ENCODE measurements at regions not wholly inside any gene's neighbourhood (a gene's known extent, or its start where the extent isn't known, plus 50 kb on each side); places are given as distances from the start of the nearest gene placed in this dataset.
"Not testable (repeated sequence)": the region's sequence is repeated elsewhere in the genome, so short reads cannot be mapped to it uniquely, and the experiment has no call there.

DNA sequence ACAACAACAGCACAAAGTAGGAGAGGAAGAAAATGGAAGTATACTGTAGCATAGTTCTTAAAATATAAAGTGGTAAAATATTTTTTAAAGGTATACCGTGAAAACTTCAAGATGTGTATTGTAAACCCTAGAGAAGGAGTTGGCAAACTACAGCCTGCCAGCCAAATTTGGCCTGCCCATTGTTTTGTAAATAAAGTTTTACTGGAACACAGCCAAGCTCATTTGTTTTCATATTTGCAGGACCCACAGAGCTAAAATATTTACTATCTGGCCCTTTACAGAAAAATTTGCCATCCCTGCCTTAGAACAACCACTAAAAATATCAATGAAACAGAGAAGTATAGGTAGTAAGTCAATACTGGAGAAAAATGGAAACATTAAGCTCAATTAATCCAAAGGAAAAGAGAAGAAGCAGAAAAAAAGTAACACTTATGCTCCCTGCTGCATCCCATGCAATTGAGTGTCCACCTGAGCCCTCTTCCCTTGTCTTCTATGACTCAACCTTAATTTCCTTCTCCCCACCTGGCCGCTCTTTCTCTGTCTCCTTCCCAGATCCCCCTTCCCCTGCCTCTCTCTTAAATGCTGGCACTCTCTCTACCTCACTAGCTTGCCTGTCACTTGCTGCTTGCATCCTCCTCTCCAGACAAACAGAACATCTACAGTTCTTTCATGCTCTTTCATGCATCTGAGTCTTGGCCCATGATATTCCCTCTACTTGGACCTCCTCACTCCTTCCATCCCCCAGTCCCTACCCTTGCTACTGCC lies 50.6 kb upstream of the FER start:
- DNase-seq = no peak
- Histone ChIP-seq H3K4me3 (ENCODE audit: insufficient read depth, low read depth, low read length) (no peak overlapping the region), H3K27me3 (ENCODE audit: control insufficient read depth, insufficient read depth, low read length) (no peaks in the 10 kb centered on the region), H3K36me3 (replicated peaks; ENCODE audit: control insufficient read depth, insufficient read depth, low read length) (no peaks in the 10 kb centered on the region)

DNA sequence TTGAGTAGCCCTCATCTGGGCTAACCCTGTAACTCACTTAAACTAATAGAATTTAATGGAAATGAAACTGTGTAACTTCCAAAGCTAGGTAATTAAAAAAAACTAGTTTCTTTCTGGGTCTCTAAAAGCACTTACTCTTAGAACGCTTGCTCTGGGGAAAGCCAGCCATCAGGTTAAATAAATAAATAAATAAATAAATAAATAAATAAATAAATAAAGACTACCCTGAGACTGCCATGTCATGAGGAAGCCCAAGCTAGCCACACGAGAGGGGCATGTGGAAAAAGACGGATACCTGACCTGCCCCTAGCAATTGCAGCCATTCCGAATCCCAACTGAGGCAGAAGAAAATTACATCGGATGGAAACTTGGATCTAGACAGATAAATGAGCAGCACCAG lies 51.3 kb upstream of the FER start:
- H3K4me3 ChIP-seq (ENCODE audit: insufficient read depth, low read depth, low read length) = no peak overlapping the region
- H3K36me3 ChIP-seq (replicated peaks; ENCODE audit: control insufficient read depth, insufficient read depth, low read length) = no peaks in the 10 kb centered on the region
- DNase-seq = no peak
- no peaks in the 10 kb centered on the region for H3K27me3 ChIP-seq (ENCODE audit: control insufficient read depth, insufficient read depth, low read length)

DNA sequence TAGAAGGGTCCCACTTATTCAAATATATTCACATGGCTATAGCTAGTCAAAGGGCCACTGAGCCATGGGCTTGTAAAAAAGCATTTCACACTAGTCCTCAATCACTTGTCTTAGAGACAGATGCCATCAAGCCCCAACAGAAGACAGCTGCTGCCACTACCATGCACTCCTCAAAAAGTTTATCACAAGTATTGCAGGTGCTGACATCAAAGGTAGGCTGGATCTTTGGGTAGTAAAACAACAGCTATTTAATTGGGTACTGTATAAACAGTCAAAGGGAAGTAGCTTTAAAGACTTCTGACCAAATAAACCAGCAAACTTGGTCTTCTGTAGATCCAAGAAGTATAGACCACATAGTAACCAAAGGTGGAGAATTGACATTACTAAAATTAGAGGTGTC lies 59.2 kb upstream of the FER start:
- H3K36me3 ChIP-seq (replicated peaks; ENCODE audit: control insufficient read depth, insufficient read depth, low read length) = no peaks in the 10 kb centered on the region
- no peak for DNase-seq
- no peaks in the 10 kb centered on the region for H3K27me3 ChIP-seq (ENCODE audit: control insufficient read depth, insufficient read depth, low read length)
- H3K4me3 ChIP-seq (ENCODE audit: insufficient read depth, low read depth, low read length) = no peak overlapping the region

DNA sequence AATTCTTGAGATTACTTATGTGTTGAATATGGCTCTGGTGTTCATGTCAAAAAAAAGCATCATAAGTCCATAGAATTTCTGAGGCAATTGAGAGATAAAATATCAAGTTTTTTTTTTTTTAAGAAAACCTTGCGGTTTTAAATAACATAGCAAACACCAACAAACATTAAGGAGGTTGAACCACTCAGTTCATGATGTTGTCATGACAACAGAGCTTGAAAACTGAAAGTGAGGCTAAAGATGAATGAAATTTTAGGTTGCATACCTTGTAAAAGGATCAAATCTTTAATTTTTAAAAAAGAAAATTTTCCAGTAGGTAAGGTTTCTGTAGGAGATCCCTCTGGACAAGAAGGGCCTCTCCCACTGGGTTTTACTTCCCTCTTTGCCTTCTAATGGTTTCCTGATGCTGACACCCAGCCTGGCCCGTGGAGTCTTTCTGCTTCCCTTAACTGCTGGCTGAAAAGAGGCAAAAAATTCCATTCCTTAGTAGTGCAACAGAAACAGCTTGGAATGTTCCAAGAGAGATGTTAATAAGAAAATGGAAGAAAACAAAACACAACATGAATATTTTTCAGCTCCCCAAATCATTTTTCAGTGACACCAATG lies 60.0 kb upstream of the FER start:
- Histone ChIP-seq H3K36me3 (replicated peaks; ENCODE audit: control insufficient read depth, insufficient read depth, low read length) (no peaks in the 10 kb centered on the region), H3K27me3 (ENCODE audit: control insufficient read depth, insufficient read depth, low read length) (no peaks in the 10 kb centered on the region), H3K4me3 (ENCODE audit: insufficient read depth, low read depth, low read length) (no peak overlapping the region)
- DNase-seq = no peak

DNA sequence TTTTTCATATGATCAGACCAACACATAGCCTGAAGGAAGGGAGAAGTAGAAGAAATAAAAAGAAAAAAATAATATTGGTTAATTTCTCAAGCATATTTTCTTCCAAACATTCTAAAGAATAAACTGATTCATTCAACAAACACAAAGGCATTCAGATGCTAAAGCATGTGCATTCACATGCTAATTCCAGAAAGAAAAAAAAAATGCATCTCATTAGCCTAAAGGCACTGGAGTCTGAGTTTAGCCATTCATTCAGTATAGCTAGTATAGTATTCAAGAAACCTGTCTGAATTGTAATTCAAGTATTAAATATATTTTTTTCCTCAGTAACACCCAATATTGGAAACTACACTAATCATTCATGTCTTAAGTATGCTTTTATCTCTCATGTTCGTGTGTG lies 61.0 kb upstream of the FER start:
- peak; percentile 43 for DNase-seq
- no peaks in the 10 kb centered on the region for H3K36me3 ChIP-seq (replicated peaks; ENCODE audit: control insufficient read depth, insufficient read depth, low read length)
- H3K27me3 ChIP-seq (ENCODE audit: control insufficient read depth, insufficient read depth, low read length) = no peaks in the 10 kb centered on the region
- H3K4me3 ChIP-seq (ENCODE audit: insufficient read depth, low read depth, low read length) = no peak overlapping the region

DNA sequence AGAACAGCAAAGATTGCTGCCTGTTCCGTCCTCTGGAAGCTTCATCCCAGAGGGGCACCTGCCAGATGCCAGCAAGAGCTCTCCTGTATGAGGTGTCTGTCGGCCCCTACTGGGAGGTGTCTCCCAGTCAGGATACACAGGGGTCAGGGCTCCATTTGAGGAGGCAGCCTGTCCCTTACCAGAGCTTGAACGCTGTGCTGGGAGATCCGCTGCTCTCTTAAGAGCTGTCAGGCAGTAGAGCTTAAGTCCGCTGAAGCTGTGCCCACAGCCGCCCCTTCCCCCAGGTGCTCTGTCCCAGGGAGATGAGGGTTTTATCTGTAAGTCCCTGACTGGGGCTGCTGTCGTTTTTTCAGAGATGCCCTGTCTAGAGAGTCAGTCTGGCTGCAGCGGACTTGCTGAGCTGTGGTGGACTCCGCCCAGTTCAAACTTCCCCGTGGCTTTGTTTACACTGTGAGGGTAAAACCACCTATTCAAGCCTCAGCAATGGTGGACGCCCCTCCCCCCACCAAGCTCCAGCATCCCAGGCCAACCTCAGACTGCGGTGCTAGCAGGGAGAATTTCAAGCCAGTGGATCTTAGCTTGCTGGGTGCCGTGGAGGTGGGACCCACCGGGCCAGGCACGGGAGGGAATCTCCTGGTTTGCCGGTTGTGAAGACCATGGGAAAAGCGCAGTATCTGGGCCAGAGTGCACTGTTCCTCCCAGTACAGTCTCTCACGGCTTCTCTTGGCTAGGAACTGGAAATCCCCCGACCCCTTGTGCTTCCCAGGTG lies 62.1 kb upstream of the FER start:
- not testable (repeated sequence) for DNase-seq; H3K27me3 ChIP-seq (ENCODE audit: control insufficient read depth, insufficient read depth, low read length); H3K36me3 ChIP-seq (replicated peaks; ENCODE audit: control insufficient read depth, insufficient read depth, low read length)
- H3K4me3 ChIP-seq (ENCODE audit: insufficient read depth, low read depth, low read length) = peak overlapping the region; percentile 14

DNA sequence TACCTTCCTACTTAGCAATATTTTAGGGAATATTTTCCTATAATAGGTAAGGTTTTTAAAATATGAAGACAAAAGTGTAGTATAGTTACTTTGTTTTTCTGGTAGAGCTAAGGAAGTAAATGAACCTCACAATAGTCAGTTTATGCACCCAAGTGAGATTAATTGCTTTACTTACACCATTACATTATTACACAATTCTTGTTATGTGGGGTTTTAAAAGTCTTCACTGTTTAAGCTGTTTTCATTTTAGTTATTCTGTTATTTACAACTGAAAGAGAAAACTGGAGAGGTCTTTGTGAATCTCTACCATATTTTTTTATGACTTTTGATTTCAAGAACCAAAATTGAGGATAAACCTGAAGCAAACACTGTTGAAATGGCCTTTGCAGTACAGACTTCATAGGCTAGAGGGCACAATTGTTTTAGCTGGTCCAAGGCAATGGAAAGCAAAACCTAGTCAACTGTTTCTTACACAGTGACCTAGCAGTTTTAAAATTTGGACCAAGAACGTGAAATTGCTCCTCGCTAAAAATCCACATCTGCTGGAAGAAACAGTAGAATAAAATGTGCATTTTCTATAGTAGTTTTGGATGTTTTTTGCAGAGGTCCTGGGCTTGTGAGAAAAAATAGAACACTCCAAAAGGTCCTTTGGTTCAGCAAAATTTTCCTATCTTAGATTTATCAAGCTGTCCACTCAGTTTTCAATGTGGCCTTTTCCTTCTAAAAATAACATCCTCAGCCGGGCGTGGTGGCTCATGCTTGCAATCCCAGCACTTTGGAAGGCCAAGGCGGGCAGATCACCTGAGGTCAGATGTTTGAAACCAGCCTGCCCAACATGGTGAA lies 66.4 kb upstream of the FER start:
- Histone ChIP-seq H3K27me3 (ENCODE audit: control insufficient read depth, insufficient read depth, low read length) (no peaks in the 10 kb centered on the region; the same call in 1 of the 2 replicates), H3K36me3 (replicated peaks; ENCODE audit: control insufficient read depth, insufficient read depth, low read length) (no peaks in the 10 kb centered on the region), H3K4me3 (ENCODE audit: insufficient read depth, low read depth, low read length) (no peak overlapping the region)
- peak; percentile 58 for DNase-seq

DNA sequence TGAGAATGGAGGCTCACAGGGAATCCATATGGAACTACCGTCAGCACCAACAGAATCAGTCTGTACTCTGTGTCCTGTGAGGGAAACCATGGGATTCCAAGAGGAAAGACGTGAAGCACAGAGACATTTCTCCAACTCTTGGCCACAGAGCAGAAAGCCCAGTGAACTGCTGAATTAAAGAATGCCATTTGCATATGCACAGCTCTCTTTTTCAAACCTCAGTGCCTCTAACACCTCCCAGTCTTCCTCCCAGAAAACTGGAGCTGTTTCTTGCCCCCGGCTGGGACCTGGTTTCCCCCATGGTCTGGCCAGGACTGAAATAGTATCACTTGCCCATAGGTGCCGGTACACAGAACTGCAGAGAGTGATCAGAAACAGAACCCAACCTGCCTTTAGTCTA lies 69.6 kb upstream of the FER start:
- no peak for DNase-seq
- no peaks in the 10 kb centered on the region for H3K36me3 ChIP-seq (replicated peaks; ENCODE audit: control insufficient read depth, insufficient read depth, low read length)
- peaks cover 7% of the 10 kb centered on the region; the same call in 1 of the 2 replicates for H3K27me3 ChIP-seq (ENCODE audit: control insufficient read depth, insufficient read depth, low read length)
- no peak overlapping the region for H3K4me3 ChIP-seq (ENCODE audit: insufficient read depth, low read depth, low read length)

DNA sequence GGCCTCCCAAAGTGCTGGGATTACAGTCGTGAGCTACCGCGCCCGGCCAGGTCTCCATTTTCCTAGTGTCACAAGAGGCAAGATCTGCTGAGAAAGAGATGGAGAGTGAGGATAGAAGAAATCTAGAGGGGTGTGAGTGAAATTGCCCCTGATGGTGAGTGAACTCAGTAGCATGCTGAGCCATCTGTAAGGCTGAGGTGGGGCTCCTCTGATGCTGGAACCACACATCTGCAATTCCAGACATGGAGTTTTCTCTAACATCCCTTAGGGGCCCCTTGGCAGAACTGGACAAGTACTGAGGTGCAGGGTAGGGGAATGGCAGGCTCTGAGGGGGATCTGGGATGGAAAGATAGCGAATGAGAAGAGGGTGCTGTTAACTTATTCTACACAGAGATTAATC lies 72.0 kb upstream of the FER start:
- DNase-seq = no peak
- H3K27me3 ChIP-seq (ENCODE audit: control insufficient read depth, insufficient read depth, low read length) = peaks cover 17% of the 10 kb centered on the region; the same call in 1 of the 2 replicates
- H3K36me3 ChIP-seq (replicated peaks; ENCODE audit: control insufficient read depth, insufficient read depth, low read length) = no peaks in the 10 kb centered on the region
- no peak overlapping the region for H3K4me3 ChIP-seq (ENCODE audit: insufficient read depth, low read depth, low read length)

DNA sequence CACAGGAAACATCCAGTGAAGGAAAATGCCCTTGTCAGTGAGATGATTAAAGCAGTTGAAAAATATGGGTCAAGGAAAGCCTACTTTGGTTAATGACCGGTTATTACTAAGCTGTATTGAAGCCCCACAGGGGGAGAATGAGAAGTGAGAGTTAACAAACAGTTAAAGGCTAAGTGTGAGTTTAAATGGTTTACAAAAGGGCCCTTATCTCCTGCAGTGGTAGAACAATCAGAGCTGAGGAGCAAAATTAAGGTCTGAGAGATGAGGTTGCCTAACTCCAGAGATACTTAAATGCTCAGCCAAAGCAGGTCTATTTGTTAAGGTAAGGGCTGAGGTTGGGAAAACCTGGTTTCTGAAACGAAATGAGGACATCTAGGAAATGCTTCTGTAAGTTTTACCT lies 75.1 kb upstream of the FER start:
- no peak for DNase-seq
- peaks cover 18% of the 10 kb centered on the region; the same call in 1 of the 2 replicates for H3K27me3 ChIP-seq (ENCODE audit: control insufficient read depth, insufficient read depth, low read length)
- H3K36me3 ChIP-seq (replicated peaks; ENCODE audit: control insufficient read depth, insufficient read depth, low read length) = no peaks in the 10 kb centered on the region
- H3K4me3 ChIP-seq (ENCODE audit: insufficient read depth, low read depth, low read length) = no peak overlapping the region

DNA sequence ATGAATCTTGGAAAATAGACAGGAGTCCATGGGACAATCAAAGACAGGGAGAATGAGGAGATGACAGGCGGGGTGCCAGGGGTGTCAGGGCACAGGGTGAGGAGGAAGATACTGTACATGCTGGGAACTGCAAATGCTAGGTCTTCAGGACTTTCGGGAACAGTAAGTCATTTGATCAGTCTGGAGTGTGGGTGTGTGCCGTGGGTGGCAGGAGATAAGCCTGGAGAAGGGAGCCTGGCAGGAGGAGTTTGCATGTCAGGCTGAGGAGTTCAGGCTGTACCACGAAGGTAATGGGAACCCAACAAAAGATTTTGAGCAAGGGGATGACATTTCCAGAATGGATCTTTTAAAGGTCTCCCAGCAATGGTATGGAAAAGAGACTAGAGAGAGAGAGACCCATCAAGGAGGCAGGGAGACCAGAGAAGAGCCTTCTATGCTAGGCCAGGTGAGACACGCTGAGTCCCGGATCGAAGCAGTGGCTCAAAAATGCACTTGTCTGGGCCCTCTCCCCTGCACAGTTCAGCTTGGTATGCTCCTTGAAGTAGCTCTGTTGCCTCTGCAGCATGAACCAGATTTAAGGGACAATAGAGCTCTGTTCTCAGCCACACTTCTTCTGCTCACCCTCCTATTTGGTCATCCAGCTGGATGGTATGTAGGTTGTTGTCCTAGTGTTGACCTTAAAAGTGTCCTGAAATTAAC lies 77.0 kb upstream of the FER start:
- H3K36me3 ChIP-seq (replicated peaks; ENCODE audit: control insufficient read depth, insufficient read depth, low read length) = no peaks in the 10 kb centered on the region
- no peak for DNase-seq
- peaks cover 18% of the 10 kb centered on the region; the same call in 1 of the 2 replicates for H3K27me3 ChIP-seq (ENCODE audit: control insufficient read depth, insufficient read depth, low read length)
- no peak overlapping the region for H3K4me3 ChIP-seq (ENCODE audit: insufficient read depth, low read depth, low read length)

DNA sequence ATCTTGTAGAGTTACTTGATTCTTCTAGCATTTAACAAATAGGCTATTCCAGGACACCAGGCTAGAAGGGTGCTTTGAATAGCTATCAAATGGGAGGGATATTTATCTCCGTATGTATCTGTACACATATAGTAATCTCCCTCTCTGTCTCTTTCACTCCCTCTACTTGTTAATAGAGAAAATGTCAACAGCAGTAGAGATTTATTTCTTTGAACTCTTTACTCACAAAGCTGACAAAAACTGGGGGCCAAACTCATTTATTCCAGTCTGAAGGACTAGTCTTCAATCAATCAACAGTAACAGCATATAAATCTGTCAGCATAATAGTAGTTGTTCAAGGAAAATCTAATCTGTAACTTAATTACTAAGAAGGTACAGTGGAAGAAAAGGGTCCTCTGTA lies 78.2 kb upstream of the FER start:
- no peak for DNase-seq
- Histone ChIP-seq H3K36me3 (replicated peaks; ENCODE audit: control insufficient read depth, insufficient read depth, low read length) (no peaks in the 10 kb centered on the region), H3K4me3 (ENCODE audit: insufficient read depth, low read depth, low read length) (no peak overlapping the region), H3K27me3 (ENCODE audit: control insufficient read depth, insufficient read depth, low read length) (peaks cover 14% of the 10 kb centered on the region; the same call in 1 of the 2 replicates)

DNA sequence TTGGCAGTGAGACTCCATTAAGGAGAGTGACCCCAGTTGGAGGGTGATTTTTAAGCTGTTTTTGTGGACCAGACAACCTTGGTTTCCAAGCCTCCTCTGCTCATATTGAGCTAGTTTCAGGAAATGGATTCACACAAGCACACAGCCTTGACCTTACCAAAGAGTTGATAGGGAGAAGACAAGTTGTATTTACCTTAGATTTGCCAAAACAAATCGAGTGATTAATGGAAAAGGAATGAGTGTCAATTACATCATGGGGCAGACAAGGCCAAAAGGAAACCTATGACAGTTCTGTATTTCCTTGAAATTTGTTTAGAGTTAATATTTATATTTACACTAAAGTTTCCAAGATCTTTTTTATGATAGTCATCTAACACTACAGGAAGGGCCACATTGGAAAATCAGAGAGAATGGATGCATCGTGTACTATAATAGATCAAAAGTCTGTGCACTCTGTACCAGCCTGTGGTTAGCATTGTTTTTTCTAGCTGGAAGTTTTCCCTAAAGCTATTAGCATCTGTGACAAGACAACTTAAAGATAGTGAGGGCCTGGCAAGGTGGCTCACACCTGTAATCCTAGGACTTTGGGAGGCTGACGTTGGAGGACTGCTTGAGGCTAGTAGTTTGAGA lies 86.0 kb upstream of the FER start:
- no peaks in the 10 kb centered on the region for H3K27me3 ChIP-seq (ENCODE audit: control insufficient read depth, insufficient read depth, low read length)
- H3K4me3 ChIP-seq (ENCODE audit: insufficient read depth, low read depth, low read length) = no peak overlapping the region
- DNase-seq = no peak
- H3K36me3 ChIP-seq (replicated peaks; ENCODE audit: control insufficient read depth, insufficient read depth, low read length) = no peaks in the 10 kb centered on the region

Measured in H7 (cell line).